H1 (cell line): ENCODE measurements at regions not wholly inside any gene's neighbourhood (a gene's known extent, or its start where the extent isn't known, plus 50 kb on each side); places are given as distances from the start of the nearest gene placed in this dataset.

Experiments used
- CHD7 ChIP-seq: fragments of 300-600 bp; sonication (generic); IDR thresholded peaks from 2 replicates; pipeline ENCODE4 v1.7.1; 2012; ENCODE audit warnings: low read length, moderate library complexity, mild to moderate bottlenecking, inconsistent platforms; ENCODE audit not compliant: insufficient replicate concordance
- KDM1A ChIP-seq: fragments of 200-600, 300-600 bp; sonication (generic); IDR thresholded peaks from 2 replicates; pipeline ENCODE4 v1.7.1; 2016; ENCODE audit warnings: mild to moderate bottlenecking, low read length, borderline replicate concordance
- TBP ChIP-seq: IDR thresholded peaks from 2 replicates; pipeline ENCODE4 v1.6.1; 2011; ENCODE audit warnings: low read depth, low read length, improper control_type of control experiment

- TF ChIP-seq CHD7 (no peak), TBP (no peak), KDM1A (no peak)
- TF ChIP-seq, all 59 proteins: peak for 0
These were observed 199.6 kb downstream of the EFHB start (continued) for GRCh38 chr3:19734453-19734852.
